Stimulated activated naive CD8-positive, alpha-beta T cell treated with anti-CD3 and anti-CD28 coated beads, Interleukin-15, amount 100 ng/mL, for 72 hours (primary cell): ENCODE measurements at regions not wholly inside any gene's neighbourhood (a gene's known extent, or its start where the extent isn't known, plus 50 kb on each side); places are given as distances from the start of the nearest gene placed in this dataset.

ENCODE experiments used
- ATAC-seq: fragments of 150-1000 bp; cut with Tn5 transposase; 2 replicates; pipeline ENCODE4 v1.10.0; 2021; ENCODE audit warnings: mild to moderate bottlenecking, moderate library complexity
- DNase-seq, 2 donors: peaks; one replicate each; pipeline ENCODE4 v3.0.0; 2021 to 2022
- H3K27ac Mint-ChIP-seq, 2 donors: one replicate each; pipeline ENCODE4 v1.8.0; 2022; ENCODE audit warnings: mild to moderate bottlenecking in 2 of 2, mixed read lengths in 2 of 2, moderate library complexity in 2 of 2
- H3K27me3 Mint-ChIP-seq: one replicate; pipeline ENCODE4 v1.8.0; 2022; ENCODE audit warnings: mixed read lengths
- H3K4me1 Mint-ChIP-seq: one replicate; pipeline ENCODE4 v1.8.0; 2022; ENCODE audit warnings: mild to moderate bottlenecking, mixed read lengths
- H3K4me3 Mint-ChIP-seq, 2 donors: one replicate each; pipeline ENCODE4 v1.8.0; 2022; ENCODE audit warnings: mild to moderate bottlenecking in 2 of 2, mixed read lengths in 2 of 2, moderate library complexity in 1 of 2
- H3K9me3 Mint-ChIP-seq, 2 donors: one replicate each; pipeline ENCODE4 v1.8.0; 2022; ENCODE audit warnings: mixed read lengths in 2 of 2

- Mint-ChIP-seq H3K9me3 (peaks cover 0 to 10% of the 10 kb centered on the region in 2 donors), H3K4me3 (no peak overlapping the region), H3K27ac (no peak overlapping the region), H3K4me1 (no peaks in the 10 kb centered on the region), H3K27me3 (no peaks in the 10 kb centered on the region)
- DNase-seq (no peak), ATAC-seq (no peak)
Observed at GRCh38 chr10:121205625-121206024, 354.5 kb downstream of the WDR11 start.

GRCh38 chr10:121211446-121211845 lies 360.3 kb downstream of the WDR11 start:
- Mint-ChIP-seq H3K9me3 (peaks cover 0 to 7% of the 10 kb centered on the region in 2 donors), H3K4me1 (no peaks in the 10 kb centered on the region), H3K27me3 (no peaks in the 10 kb centered on the region), H3K27ac (no peak overlapping the region), H3K4me3 (no peak overlapping the region)
- no peak for DNase-seq
- no peak for ATAC-seq

- Mint-ChIP-seq H3K27me3 (no peaks in the 10 kb centered on the region), H3K27ac (no peak overlapping the region), H3K4me3 (no peak overlapping the region), H3K4me1 (no peaks in the 10 kb centered on the region), H3K9me3 (peaks cover 0 to 7% of the 10 kb centered on the region in 2 donors)
- DNase-seq (no peak), ATAC-seq (no peak)
Observed at GRCh38 chr10:121213437-121213836, 362.3 kb downstream of the WDR11 start.

GRCh38 chr10:121216295-121216694 lies 365.1 kb downstream of the WDR11 start:
- no peak for DNase-seq
- H3K9me3 Mint-ChIP-seq = peaks cover 0 to 7% of the 10 kb centered on the region in 2 donors
- H3K4me1 Mint-ChIP-seq = no peaks in the 10 kb centered on the region

GRCh38 chr10:121216721-121217181 lies 365.6 kb downstream of the WDR11 start:
- ATAC-seq = no peak
- Mint-ChIP-seq H3K4me3 (no peak overlapping the region), H3K4me1 (no peaks in the 10 kb centered on the region), H3K9me3 (peaks cover 0 to 7% of the 10 kb centered on the region in 2 donors), H3K27ac (no peak overlapping the region), H3K27me3 (no peaks in the 10 kb centered on the region)
- DNase-seq = no peak

More at GRCh38 chr10:121216295-121216694, 365.1 kb downstream of the WDR11 start:
- H3K27me3 Mint-ChIP-seq = no peaks in the 10 kb centered on the region
- H3K27ac Mint-ChIP-seq = no peak overlapping the region
- H3K4me3 Mint-ChIP-seq = no peak overlapping the region
- ATAC-seq = no peak

DNA sequence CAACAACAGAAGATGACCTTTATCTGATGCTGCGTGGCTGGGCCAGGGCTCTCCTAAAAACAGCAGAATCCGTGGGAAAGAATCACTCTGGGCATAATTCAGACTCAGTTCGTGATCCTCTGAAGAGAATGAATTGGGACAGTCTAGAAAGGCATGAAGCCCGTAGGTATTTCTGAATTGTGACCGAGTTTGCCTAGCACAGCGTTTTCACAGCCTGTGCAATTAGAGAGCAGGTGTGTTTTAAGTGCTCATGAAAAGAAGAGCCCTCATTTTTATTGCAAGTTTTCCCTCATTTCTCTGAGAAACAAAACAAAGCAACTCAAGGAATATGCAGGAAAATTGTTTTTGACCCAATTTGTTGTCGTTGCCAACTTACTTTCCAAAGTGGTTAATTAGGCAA lies 366.2 kb downstream of the WDR11 start:
- DNase-seq = no peak
- Mint-ChIP-seq H3K4me3 (no peak overlapping the region), H3K27ac (no peak overlapping the region), H3K27me3 (no peaks in the 10 kb centered on the region), H3K9me3 (peaks cover 0 to 7% of the 10 kb centered on the region in 2 donors), H3K4me1 (no peaks in the 10 kb centered on the region)
- ATAC-seq = no peak

GRCh38 chr10:121221072-121221471 lies 369.9 kb downstream of the WDR11 start:
- DNase-seq = no peak
- Mint-ChIP-seq H3K4me3 (no peak overlapping the region), H3K27ac (no peak overlapping the region), H3K27me3 (no peaks in the 10 kb centered on the region), H3K4me1 (no peaks in the 10 kb centered on the region), H3K9me3 (peaks cover 0 to 12% of the 10 kb centered on the region in 2 donors)
- ATAC-seq = no peak

DNA sequence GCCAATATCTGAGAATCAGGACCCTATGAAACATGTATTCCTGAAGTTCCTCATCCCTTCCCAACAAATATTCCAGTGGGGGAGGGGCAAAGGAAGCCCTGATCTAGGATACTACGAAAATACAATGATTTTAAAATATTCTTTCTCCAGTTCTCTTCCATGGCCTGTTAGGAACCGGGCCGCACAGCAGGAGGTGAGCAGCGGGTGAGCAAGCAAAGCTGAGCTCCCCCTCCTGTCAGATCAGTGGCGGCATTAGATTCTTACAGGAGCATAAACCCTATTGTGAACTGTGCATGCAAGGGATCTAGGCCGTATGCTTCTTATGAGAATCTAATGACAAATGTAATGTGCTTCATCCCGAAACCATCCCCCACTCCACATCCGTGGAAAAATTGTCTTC lies 370.8 kb downstream of the WDR11 start:
- Mint-ChIP-seq H3K27ac (no peak overlapping the region), H3K4me3 (no peak overlapping the region), H3K27me3 (no peaks in the 10 kb centered on the region), H3K4me1 (no peaks in the 10 kb centered on the region), H3K9me3 (peaks cover 0 to 12% of the 10 kb centered on the region in 2 donors)
- DNase-seq (no peak), ATAC-seq (no peak)

DNA sequence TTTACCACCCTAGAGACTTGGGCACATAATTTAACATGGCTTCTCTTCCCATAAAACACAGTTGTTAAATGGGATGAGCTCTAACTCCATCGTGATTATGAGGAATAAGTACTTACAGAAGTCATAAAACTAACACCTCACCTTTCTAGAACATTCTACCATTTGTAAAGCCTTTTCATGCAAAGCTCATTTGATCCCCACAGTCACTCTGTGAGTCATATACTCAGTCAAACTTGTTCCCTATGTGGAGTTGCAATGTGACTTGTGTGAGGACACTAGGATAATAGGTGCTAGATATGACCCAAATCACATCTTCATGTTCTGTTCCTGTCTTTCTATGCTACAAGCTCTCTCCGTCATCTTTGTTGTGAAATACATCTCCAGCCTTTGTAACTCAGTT lies 371.7 kb downstream of the WDR11 start:
- no peak overlapping the region for H3K4me3 Mint-ChIP-seq
- no peak for ATAC-seq
- no peaks in the 10 kb centered on the region for H3K27me3 Mint-ChIP-seq
- no peaks in the 10 kb centered on the region for H3K4me1 Mint-ChIP-seq
- H3K27ac Mint-ChIP-seq = peak overlapping the region in 1 of 2 donors; percentile 27
- DNase-seq = no peak
- H3K9me3 Mint-ChIP-seq = peaks cover 0 to 12% of the 10 kb centered on the region in 2 donors

GRCh38 chr10:121231079-121231478 lies 367.2 kb downstream of the FGFR2 start:
- Mint-ChIP-seq H3K4me3 (no peak overlapping the region), H3K4me1 (no peaks in the 10 kb centered on the region)

DNA sequence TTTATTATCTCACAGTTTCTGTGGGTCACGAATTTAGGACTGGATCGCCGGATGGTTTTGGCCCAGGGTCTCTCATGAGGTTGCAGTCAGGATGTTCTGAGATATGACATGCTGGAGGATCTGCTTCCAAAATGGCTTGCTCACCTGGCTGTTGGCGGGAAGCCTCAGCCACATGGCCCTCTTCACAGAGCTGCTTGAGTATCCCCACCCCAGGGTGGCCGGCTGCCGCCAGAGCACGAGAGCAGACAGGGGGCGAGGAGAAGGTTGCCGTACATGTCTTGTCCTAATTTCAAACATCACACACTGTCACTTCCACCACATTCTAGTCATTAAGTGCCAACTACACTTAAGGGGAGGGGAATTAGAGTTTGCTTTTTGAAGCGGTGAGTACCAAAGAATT lies 365.8 kb downstream of the FGFR2 start:
- no peaks in the 10 kb centered on the region for H3K27me3 Mint-ChIP-seq
- no peak for ATAC-seq

More at GRCh38 chr10:121231079-121231478, 367.2 kb downstream of the FGFR2 start:
- ATAC-seq (no peak), DNase-seq (no peak)
- Mint-ChIP-seq H3K27me3 (no peaks in the 10 kb centered on the region), H3K9me3 (peaks cover 0 to 6% of the 10 kb centered on the region in 2 donors), H3K27ac (no peak overlapping the region)

GRCh38 chr10:121235692-121236091 lies 362.6 kb downstream of the FGFR2 start:
- no peak for DNase-seq
- no peak overlapping the region for H3K27ac Mint-ChIP-seq
- no peaks in the 10 kb centered on the region for H3K4me1 Mint-ChIP-seq
- peaks cover 18 to 22% of the 10 kb centered on the region in 2 donors for H3K9me3 Mint-ChIP-seq
- no peak overlapping the region for H3K4me3 Mint-ChIP-seq
- H3K27me3 Mint-ChIP-seq = no peaks in the 10 kb centered on the region
- no peak for ATAC-seq

More for the DNA sequence above, 365.8 kb downstream of the FGFR2 start:
- Mint-ChIP-seq H3K4me1 (no peaks in the 10 kb centered on the region), H3K4me3 (no peak overlapping the region), H3K27ac (no peak overlapping the region), H3K9me3 (peaks cover 7 to 13% of the 10 kb centered on the region in 2 donors)
- no peak for DNase-seq

DNA sequence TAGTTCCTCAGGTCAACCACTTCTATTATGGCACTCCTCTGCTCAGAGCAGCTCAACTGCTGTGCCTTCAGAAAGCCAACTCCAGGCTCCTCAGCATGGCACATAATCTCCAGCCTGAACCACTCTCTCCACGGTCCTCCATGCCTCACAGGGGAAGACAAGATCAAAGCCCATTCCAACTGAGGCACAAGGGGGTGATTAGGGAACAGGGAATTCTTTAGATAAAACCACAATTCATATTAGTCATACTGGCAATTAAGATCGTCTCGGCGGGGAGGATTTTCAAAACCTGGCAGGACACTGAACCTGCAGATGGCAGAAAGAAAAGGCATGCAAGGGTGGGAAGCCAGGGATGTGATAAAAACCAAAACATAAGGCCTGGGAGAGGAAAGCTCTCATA lies 361.6 kb downstream of the FGFR2 start:
- ATAC-seq (no peak), DNase-seq (no peak)
- no peak overlapping the region for H3K27ac Mint-ChIP-seq
- no peak overlapping the region for H3K4me3 Mint-ChIP-seq
- peaks cover 18 to 24% of the 10 kb centered on the region in 2 donors for H3K9me3 Mint-ChIP-seq
- no peaks in the 10 kb centered on the region for H3K27me3 Mint-ChIP-seq
- H3K4me1 Mint-ChIP-seq = no peaks in the 10 kb centered on the region

GRCh38 chr10:121237718-121238117 lies 360.5 kb downstream of the FGFR2 start:
- peaks cover 18 to 24% of the 10 kb centered on the region in 2 donors for H3K9me3 Mint-ChIP-seq
- H3K27me3 Mint-ChIP-seq = no peaks in the 10 kb centered on the region
- no peak for ATAC-seq
- no peaks in the 10 kb centered on the region for H3K4me1 Mint-ChIP-seq
- H3K27ac Mint-ChIP-seq = no peak overlapping the region
- H3K4me3 Mint-ChIP-seq = no peak overlapping the region
- no peak for DNase-seq

- Mint-ChIP-seq H3K4me3 (no peak overlapping the region), H3K27me3 (peaks cover 14% of the 10 kb centered on the region), H3K4me1 (no peaks in the 10 kb centered on the region), H3K27ac (no peak overlapping the region), H3K9me3 (peaks cover 18 to 24% of the 10 kb centered on the region in 2 donors)
- DNase-seq (no peak), ATAC-seq (no peak)
Observed at GRCh38 chr10:121240011-121240410, 358.2 kb downstream of the FGFR2 start.

DNA sequence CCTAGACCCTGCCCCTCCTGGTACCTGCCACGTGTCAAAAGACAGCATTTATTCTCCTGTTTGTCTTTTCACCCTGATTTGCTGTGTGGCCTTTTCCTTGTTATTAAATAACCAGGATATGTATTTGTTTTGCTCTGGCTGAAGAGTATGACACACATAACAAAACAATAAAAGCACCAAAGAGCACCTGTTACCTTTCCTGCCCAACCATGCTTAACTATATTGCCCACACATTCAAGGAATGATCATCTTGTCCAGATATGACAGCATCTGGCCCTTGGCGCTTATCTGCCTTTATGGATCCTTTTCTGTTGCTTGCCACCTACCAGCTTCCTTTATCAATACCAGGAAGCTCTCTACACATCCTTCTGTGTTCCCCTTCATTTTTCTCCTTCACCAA lies 357.7 kb downstream of the FGFR2 start:
- Mint-ChIP-seq H3K27ac (no peak overlapping the region), H3K27me3 (peaks cover 20% of the 10 kb centered on the region), H3K4me1 (no peaks in the 10 kb centered on the region), H3K4me3 (no peak overlapping the region), H3K9me3 (peaks cover 17 to 24% of the 10 kb centered on the region in 2 donors)
- no peak for ATAC-seq
- no peak for DNase-seq

GRCh38 chr10:121241337-121241736 lies 356.9 kb downstream of the FGFR2 start:
- H3K4me1 Mint-ChIP-seq = no peaks in the 10 kb centered on the region
- H3K27ac Mint-ChIP-seq = no peak overlapping the region
- H3K27me3 Mint-ChIP-seq = peaks cover 27% of the 10 kb centered on the region
- H3K9me3 Mint-ChIP-seq = peaks cover 11 to 24% of the 10 kb centered on the region in 2 donors
- no peak overlapping the region for H3K4me3 Mint-ChIP-seq
- no peak for ATAC-seq
- no peak for DNase-seq
